GM12878 (cell line): ENCODE measurements at regions not wholly inside any gene's neighbourhood (a gene's known extent, or its start where the extent isn't known, plus 50 kb on each side); places are given as distances from the start of the nearest gene placed in this dataset.

Source experiments
- ATAC-seq: fragments of 200-7000 bp; cut with Tn5 transposase; 3 replicates; pipeline ENCODE4 v1.9.1; 2020; ENCODE audit warnings: mild to moderate bottlenecking, moderate library complexity
- BruUV-seq: library from RNA; stranded (reverse); fragments of 400-500 nt; replicated peaks from 2 replicates; lab custom pipeline; 2021; lab: Mats Ljungman, UMichigan
- CTCF ChIA-PET: fragments of 300-600 bp; sonication (Branson Sonifier 250); formaldehyde crosslinking; extraction: SDS; loops from one replicate; lab custom pipeline; 2021; ENCODE audit warnings: inconsistent platforms; lab: Yijun Ruan, JAX
- POLR2A ChIA-PET: fragments of 350-600 bp; formaldehyde crosslinking; extraction: SDS; loops from one replicate; lab custom pipeline; 2021; ENCODE audit warnings: inconsistent platforms; lab: Charles Lee
- RAD21 ChIA-PET: fragments of 300-600 bp; sonication (Branson Sonifier 250); formaldehyde crosslinking; loops from one replicate; lab custom pipeline; 2023; ENCODE audit warnings: antibody characterized with exemption; ENCODE audit not compliant: unreplicated experiment; lab: Charles Lee
- SMC1A ChIA-PET: fragments of 300-600 bp; sonication (Branson Sonifier 250); formaldehyde crosslinking; loops from one replicate; lab custom pipeline; 2023; ENCODE audit not compliant: unreplicated experiment, uncharacterized antibody; lab: Charles Lee
- DNase-seq: peaks from one replicate; pipeline ENCODE4 v3.0.0-alpha.2; 2011; ENCODE audit warnings: low read depth, low spot score
- FAIRE-seq: peaks from 3 replicates; lab custom pipeline; 2011; peaks lifted over from hg19 to GRCh38; lab: Jason Lieb, UNC
- H2AFZ ChIP-seq: 2 replicates; pipeline ENCODE4 v1.6.0; 2011; ENCODE audit warnings: low read depth, low read length, control low read depth; ENCODE audit not compliant: control insufficient read depth
- H3K27ac ChIP-seq: 2 replicates; pipeline ENCODE4 v1.5.1; 2011; ENCODE audit warnings: control low read depth; ENCODE audit not compliant: control insufficient read depth, insufficient read depth
- H3K27me3 ChIP-seq, 2 experiments: replicated peaks in 1 of 2; 2 replicates each; pipeline versions ENCODE4 v1.6.0 to v1.6.1; 2011; ENCODE audit warnings: low read length in 1 of 2; ENCODE audit not compliant: control insufficient read depth in 2 of 2, insufficient read depth in 2 of 2
- H3K36me3 ChIP-seq, 2 experiments: 2 replicates each; pipeline ENCODE4 v1.5.1; 2011; ENCODE audit warnings: low read length in 1 of 2; ENCODE audit not compliant: control insufficient read depth in 2 of 2, insufficient read depth in 2 of 2
- H3K4me1 ChIP-seq: 2 replicates; pipeline ENCODE4 v1.6.1; 2011; ENCODE audit warnings: mild to moderate bottlenecking, low read length, moderate library complexity, mixed read lengths; ENCODE audit not compliant: control insufficient read depth, insufficient read depth
- H3K4me2 ChIP-seq: 2 replicates; pipeline ENCODE4 v1.6.0; 2011; ENCODE audit warnings: control low read depth; ENCODE audit not compliant: control insufficient read depth, insufficient read depth
- H3K4me3 ChIP-seq: fragments of 200-600 bp; sonication (generic); 2 replicates; pipeline ENCODE4 v1.5.1; 2016
- H3K79me2 ChIP-seq: 2 replicates; pipeline ENCODE4 v1.6.0; 2011; ENCODE audit warnings: low read length; ENCODE audit not compliant: control insufficient read depth, insufficient read depth
- H3K9ac ChIP-seq: 2 replicates; pipeline ENCODE4 v1.8.0; 2011; ENCODE audit warnings: low read length, control low read depth, mixed read lengths; ENCODE audit not compliant: control insufficient read depth, insufficient read depth
- H3K9me3 ChIP-seq: replicated peaks from 3 replicates; pipeline ENCODE4 v1.5.1; 2011; ENCODE audit warnings: mild to moderate bottlenecking, low read length; ENCODE audit not compliant: control insufficient read depth, insufficient read depth
- H4K20me1 ChIP-seq: 2 replicates; pipeline ENCODE4 v1.6.0; 2011; ENCODE audit not compliant: control insufficient read depth, insufficient read depth
- BHLHE40 ChIP-seq, 2 experiments: fragments of 450-650 bp in 1 of 2; IDR thresholded peaks; 2 replicates each; pipeline ENCODE4 v1.6.1; 2011 to 2017; ENCODE audit warnings: low read depth in 2 of 2, borderline replicate concordance in 1 of 2, improper control_type of control experiment in 1 of 2, low read length in 1 of 2, mild to moderate bottlenecking in 1 of 2
- BRCA1 ChIP-seq: IDR thresholded peaks from 2 replicates; pipeline ENCODE4 v1.6.1; 2011; ENCODE audit warnings: low read depth, low read length, improper control_type of control experiment
- ETV6 ChIP-seq, 2 experiments: fragments of 450-650 bp in 1 of 2; IDR thresholded peaks in 1 of 2; conservative IDR thresholded peaks in 1 of 2; 2 replicates each; pipeline ENCODE4 v1.6.1; 2014; ENCODE audit warnings: antibody characterized with exemption in 1 of 2, borderline replicate concordance in 1 of 2, low read depth in 1 of 2, mild to moderate bottlenecking in 1 of 2, moderate library complexity in 1 of 2
- MLLT1 ChIP-seq: fragments of 450-650 bp; IDR thresholded peaks from 2 replicates; pipeline ENCODE4 v1.6.1; 2016; ENCODE audit warnings: mild to moderate bottlenecking
- MTA2 ChIP-seq: fragments of 450-650 bp; IDR thresholded peaks from 2 replicates; pipeline ENCODE4 v1.6.1; 2016; ENCODE audit warnings: low read depth, mild to moderate bottlenecking, moderate library complexity
- RFX5 ChIP-seq: IDR thresholded peaks from 2 replicates; pipeline ENCODE4 v1.6.1; 2011; ENCODE audit warnings: low read depth, low read length, improper control_type of control experiment
- WGBS: methylation state at CpG from one replicate; pipeline ENCODE4 v1.1.6; 2016; ENCODE audit warnings: low lambda C conversion rate; ENCODE audit not compliant: insufficient replicate concordance, insufficient coverage; ENCODE audit errors: missing lambda C conversion rate; 5-methylcytosine and 5-hydroxymethylcytosine counted together
- in situ Hi-C: fragments of 300-500 bp; cut with MboI; formaldehyde crosslinking; loops from 9 replicates; pipeline ENCODE4 v1.14.3; 2018; ENCODE audit warnings: mixed read lengths
- intact Hi-C: fragments of 100-400 bp; cut with micrococcal nuclease; formaldehyde crosslinking; loops from one replicate; pipeline ENCODE4 v1.14.2; 2022; ENCODE audit not compliant: unreplicated experiment

- FAIRE-seq (no peak), ATAC-seq (no peak), DNase-seq (no peak)
- intact Hi-C loops: no loop called here
- ChIA-PET POLR2A (interaction anchor here (1.7 to 3.7 kb wide), 2 partner anchors 10 to 13 kb away, joined by 5 to 16 read pairs; no protein-coding TSS in a partner anchor), CTCF (interaction anchor here (4.7 kb wide), 1 partner anchor 14 kb away, joined by 53 read pairs; no protein-coding TSS in a partner anchor), SMC1A (interaction anchor here (1.2 to 6.3 kb wide), 2 partner anchors 12 to 318 kb away, joined by 4 to 112 read pairs; no protein-coding TSS in a partner anchor), RAD21 (interaction anchor here (1.0 to 4.7 kb wide), 2 partner anchors 14 to 28 kb away, joined by 3 to 77 read pairs; no protein-coding TSS in a partner anchor)
- Histone ChIP-seq H3K4me2 (no peak overlapping the region), H3K27me3 (no peaks in the 10 kb centered on the region), H3K36me3 (no peaks in the 10 kb centered on the region), H3K9me3 (no peaks in the 10 kb centered on the region), H3K27ac (no peak overlapping the region), H3K4me1 (no peaks in the 10 kb centered on the region), H3K9ac (no peak overlapping the region), H4K20me1 (no peaks in the 10 kb centered on the region), H3K79me2 (no peaks in the 10 kb centered on the region), H3K4me3 (no peak overlapping the region), H2AFZ (no peak overlapping the region)
- TF ChIP-seq MTA2 (peak; percentile 31; the same call in 1 of the 2 replicates), RFX5 (no peak)
- no TSS peak for BruUV-seq
- in situ Hi-C loops: no loop called here
- 0% methylated on average over 1 of the region's 1 CpG for WGBS
Observed at GRCh38 chr12:81963636-81964035, 204.5 kb upstream of the PPFIA2 start.

- Histone ChIP-seq H3K27me3 (no peaks in the 10 kb centered on the region), H3K36me3 (no peaks in the 10 kb centered on the region), H3K9me3 (no peaks in the 10 kb centered on the region), H3K27ac (no peak overlapping the region), H3K4me2 (no peak overlapping the region), H2AFZ (no peak overlapping the region), H3K4me3 (no peak overlapping the region), H4K20me1 (no peaks in the 10 kb centered on the region), H3K79me2 (no peaks in the 10 kb centered on the region), H3K4me1 (no peaks in the 10 kb centered on the region), H3K9ac (no peak overlapping the region)
- no peak for ATAC-seq
- ChIA-PET POLR2A (interaction anchor here (1.7 to 4.2 kb wide), 3 partner anchors 9 to 18 kb away, joined by 5 to 64 read pairs (median 48); no protein-coding TSS in a partner anchor), SMC1A (interaction anchor here (3.6 to 6.3 kb wide), 3 partner anchors 9 to 19 kb away, joined by 13 to 112 read pairs (median 58); no protein-coding TSS in a partner anchor), RAD21 (interaction anchor here (4.0 to 4.7 kb wide), 3 partner anchors 13 to 21 kb away, joined by 28 to 77 read pairs (median 41); no protein-coding TSS in a partner anchor), CTCF (interaction anchor here (0.9 to 4.7 kb wide), 3 partner anchors 10 to 16 kb away, joined by 3 to 53 read pairs (median 6); no protein-coding TSS in a partner anchor)
- no TSS peak for BruUV-seq
- no peak for TF ChIP-seq BRCA1
- TF ChIP-seq BHLHE40 (IDR thresholded peaks at IDR 0.05; ENCODE audit: borderline replicate concordance in 1 of 2, low read depth in 2 of 2, low read length in 1 of 2): no peak
- peak; percentile 97 for TF ChIP-seq MLLT1
- no peak for TF ChIP-seq ETV6 (conservative IDR thresholded peaks at IDR 0.05 in 1 of 2, IDR thresholded peaks at IDR 0.05 in 1 of 2; ENCODE audit: borderline replicate concordance in 1 of 2, low read depth in 1 of 2)
- in situ Hi-C loops (no loop called here), intact Hi-C loops (no loop called here)
- no peak for DNase-seq
- WGBS: 40% methylated on average over 7 of the region's 7 CpGs
- FAIRE-seq: no peak
Observed at GRCh38 chr12:81963026-81963425, 203.9 kb upstream of the PPFIA2 start.
